Skin epidermis (tissue), 12 donors: ENCODE measurements at regions not wholly inside any gene's neighbourhood (a gene's known extent, or its start where the extent isn't known, plus 50 kb on each side); places are given as distances from the start of the nearest gene placed in this dataset.
"Not testable (repeated sequence)": the region's sequence is repeated elsewhere in the genome, so short reads cannot be mapped to it uniquely, and the experiment has no call there.

Source experiments
- H3K27ac ChIP-seq, 21 experiments: fragments of 200-600 bp; sonication (generic) in 11 of 21; one replicate each; pipeline ENCODE4 v1.5.0; 2020; ENCODE audit warnings: mild to moderate bottlenecking in 3 of 21, inconsistent platforms in 2 of 21, moderate library complexity in 2 of 21
- H3K4me3 ChIP-seq, 7 experiments: fragments of 200-600 bp; sonication (generic) in 2 of 7; one replicate each; pipeline ENCODE4 v1.5.0; 2020; ENCODE audit warnings: inconsistent platforms in 2 of 7, mild to moderate bottlenecking in 2 of 7, moderate library complexity in 1 of 7

DNA sequence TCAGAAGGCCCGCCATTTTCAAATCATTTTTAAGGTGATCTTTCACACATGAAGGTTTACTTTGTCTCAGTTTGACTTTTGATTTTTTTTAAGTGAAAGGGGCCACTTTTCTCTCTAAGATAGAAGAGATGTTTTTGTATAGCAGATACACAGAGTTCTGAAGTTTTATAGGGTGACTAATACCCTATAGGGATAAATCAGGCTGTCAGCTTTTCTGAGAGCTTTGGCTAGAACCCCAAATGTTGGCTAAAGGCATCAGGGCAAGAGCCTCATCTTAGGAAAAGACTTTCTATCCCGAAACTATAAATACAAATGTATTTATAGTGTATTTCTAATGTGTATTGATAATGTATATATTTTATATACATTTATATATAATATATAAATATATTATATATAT, 181.4 kb downstream of the TBX18 start:
- no peak overlapping the region for H3K4me3 ChIP-seq
- no peak overlapping the region for H3K27ac ChIP-seq

- H3K27ac ChIP-seq: no peak overlapping the region
These were observed 182.7 kb downstream of the TBX18 start for GRCh38 chr6:84581494-84582259.

GRCh38 chr6:84579404-84579803, 185.0 kb downstream of the TBX18 start:
- no peak overlapping the region for H3K27ac ChIP-seq
- H3K4me3 ChIP-seq: no peak overlapping the region

More at GRCh38 chr6:84581494-84582259, 182.7 kb downstream of the TBX18 start:
- H3K4me3 ChIP-seq: no peak overlapping the region

DNA sequence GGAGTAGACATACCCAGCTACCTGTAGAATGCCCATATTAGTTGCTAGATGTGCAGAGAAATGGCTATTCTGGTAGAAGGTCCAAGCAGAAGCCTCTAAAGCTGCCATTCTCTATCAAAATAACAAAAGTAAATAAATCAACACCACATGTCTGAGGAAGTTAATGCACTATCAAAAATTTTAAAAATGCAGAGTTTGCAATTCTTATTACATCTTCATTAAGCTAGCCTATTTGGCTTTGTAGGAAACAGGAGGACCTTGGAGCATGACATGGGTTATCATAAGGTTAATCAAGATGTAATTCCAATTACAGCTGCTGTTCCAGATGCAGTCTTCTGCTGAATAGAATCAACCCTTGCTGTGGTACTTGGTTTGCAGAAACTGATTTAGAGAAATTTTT, 188.4 kb downstream of the TBX18 start:
- Histone ChIP-seq H3K27ac (no peak overlapping the region), H3K4me3 (no peak overlapping the region)

GRCh38 chr6:84575264-84575663, 189.1 kb downstream of the TBX18 start:
- no peak overlapping the region for H3K27ac ChIP-seq

DNA sequence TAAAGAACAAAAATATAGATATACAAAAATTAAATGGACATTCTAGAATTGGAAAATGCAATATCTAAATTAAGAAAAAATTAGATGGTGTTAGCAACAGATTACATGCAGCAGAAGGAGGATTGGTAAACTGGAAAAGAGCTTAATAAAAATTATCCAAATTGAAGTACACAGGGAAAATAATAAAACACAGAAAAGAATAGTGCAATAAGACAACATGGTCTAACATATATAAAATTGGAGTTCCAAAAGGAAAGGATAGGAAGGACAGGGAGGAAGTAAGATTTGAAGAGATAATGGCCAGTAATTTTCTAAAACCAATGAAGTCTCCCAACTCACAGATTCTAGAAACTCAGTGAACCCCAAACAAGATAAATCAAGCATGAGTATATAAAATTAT, 194.5 kb downstream of the TBX18 start:
- no peak overlapping the region for H3K4me3 ChIP-seq
- H3K27ac ChIP-seq: no peak overlapping the region

More at GRCh38 chr6:84575264-84575663, 189.1 kb downstream of the TBX18 start:
- no peak overlapping the region for H3K4me3 ChIP-seq

DNA sequence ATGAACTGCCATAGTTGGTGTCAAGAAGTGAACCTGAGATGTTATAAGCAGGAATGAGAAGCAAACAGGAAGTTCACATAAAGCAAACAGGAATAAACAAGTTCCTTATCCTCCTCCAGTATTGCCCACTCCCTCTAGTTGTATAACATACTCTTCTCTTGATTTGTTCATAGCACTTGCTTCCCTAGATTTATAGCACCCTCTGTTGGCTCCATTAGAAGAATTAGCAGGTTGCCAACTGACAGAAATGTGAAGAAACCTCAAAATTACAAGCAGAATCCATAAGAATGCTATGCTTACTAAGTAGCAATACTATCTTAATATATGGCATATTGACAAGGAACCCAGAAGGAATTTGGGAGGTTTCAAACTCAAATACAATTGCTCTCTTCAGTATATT, 195.4 kb downstream of the TBX18 start:
- Histone ChIP-seq H3K4me3 (no peak overlapping the region), H3K27ac (no peak overlapping the region)

- H3K4me3 ChIP-seq, H3K27ac ChIP-seq: not testable (repeated sequence)
These were observed 198.7 kb downstream of the TBX18 start for GRCh38 chr6:84565718-84566117.

DNA sequence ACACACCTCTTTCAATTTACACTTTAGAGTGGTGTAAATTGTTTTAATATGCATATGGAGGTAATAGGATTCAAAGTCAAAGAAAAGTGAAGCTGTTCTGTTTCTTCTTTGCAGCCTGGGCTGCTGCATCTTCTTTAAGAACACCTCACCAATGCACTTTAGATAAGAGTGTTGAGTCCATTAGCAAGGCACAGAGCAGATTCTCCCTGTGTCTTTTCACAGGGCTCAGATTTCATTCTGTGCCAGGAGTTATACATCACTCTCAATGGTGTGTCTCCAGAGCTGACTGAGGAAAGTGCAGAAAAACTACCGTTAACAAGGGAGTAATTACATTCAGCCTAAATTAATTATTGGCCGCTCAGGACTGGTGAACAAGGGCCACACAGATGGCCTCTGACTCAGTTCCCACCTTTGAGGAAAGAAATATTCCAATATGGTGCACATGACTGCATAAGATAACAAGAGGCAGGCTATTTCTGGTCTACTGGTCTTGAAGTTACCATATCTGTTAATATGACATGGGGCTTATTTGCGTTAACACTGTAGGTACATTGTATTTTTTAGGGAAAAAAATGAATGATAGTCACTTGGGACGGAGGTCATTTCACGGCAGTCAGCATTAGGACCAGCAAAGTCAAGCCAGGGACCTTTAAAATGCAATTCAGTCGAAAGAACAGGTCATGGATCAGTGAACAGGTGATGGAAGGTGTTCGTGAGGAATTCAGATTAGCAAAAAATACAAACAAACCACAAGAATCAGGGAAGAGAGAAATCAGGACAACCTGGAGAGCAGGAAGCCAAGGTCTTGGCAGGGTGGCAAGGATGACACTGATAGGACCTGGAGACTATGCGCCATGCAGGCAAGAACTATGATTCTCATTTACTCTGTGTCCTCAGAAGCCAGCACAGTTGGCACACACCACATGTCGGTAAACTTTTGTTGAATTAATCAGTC, 203.7 kb downstream of the TBX18 start:
- no peak overlapping the region for H3K4me3 ChIP-seq
- no peak overlapping the region for H3K27ac ChIP-seq

DNA sequence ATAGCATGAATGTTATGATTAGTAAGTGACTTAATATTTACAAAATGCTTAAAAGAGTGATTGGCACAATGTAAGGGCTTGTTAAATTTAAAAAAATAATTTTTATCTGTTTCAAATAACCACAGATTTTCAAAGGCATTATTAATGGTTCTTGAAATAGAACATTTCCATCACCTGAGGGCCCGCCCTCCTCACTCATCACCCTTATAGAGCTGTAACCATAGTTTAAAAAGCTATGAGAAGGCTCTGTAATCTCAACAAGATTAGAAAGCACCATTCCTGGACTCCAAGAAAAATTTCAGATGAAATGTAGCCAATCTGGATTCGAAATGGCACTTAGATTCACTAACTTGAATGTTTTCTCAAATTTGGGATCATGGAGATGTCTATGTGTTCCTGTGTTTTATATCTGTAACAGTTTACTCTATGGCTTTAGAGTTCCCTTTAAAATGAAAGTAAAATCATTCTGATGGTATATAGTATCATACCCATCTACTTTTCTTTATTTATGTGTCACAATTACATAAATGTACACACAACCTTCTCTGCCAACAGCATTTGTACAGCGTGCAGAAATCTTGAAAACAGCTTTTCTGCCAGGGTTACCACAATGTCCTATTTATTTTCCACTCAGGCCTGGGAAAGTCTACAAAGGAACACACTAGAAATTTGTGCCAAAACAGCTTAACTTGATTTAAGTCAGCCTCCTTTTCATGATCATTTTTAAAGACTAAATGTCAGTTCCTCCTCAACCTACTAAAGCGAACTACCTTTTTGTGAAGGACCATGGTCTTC, 207.7 kb downstream of the TBX18 start:
- Histone ChIP-seq H3K4me3 (no peak overlapping the region), H3K27ac (no peak overlapping the region)

DNA sequence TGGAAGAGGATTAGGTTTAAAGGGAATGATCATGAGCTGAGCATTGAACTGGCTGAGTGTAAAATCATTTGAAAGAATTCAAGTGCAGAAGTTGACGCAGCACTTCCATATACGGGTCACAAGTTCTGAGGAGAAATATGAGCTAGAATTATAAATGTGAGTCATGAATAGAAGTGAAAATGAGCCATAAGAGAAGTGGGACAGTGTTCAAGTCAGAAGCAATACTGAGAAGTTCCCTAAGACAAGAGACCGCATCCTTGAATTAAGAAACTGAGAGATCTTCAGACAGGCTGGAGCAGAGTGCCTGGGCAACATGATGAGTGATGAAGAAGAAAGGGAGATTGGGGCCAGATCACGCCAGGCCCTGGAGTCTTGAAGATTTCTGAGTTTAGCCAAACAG, 209.7 kb downstream of the TBX18 start:
- H3K4me3 ChIP-seq: no peak overlapping the region
- no peak overlapping the region for H3K27ac ChIP-seq

DNA sequence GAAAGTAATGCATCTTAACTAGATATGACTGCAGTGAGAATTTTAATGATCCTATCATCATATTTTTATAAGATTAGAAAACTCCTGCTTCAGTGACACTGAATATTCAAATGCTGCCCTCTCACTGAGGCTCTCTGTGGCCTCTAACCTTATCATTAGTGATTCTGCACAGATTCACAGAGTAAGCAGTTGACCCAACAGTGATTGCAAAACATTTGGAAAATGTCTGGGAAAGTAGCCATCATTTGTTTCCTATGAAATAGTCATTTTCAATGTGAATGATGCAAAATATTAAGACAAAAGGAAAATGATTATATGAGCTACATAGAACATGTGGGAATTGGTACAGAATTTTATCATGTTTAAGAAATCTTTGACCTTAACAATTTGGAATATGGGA, 210.3 kb downstream of the TBX18 start:
- no peak overlapping the region for H3K4me3 ChIP-seq
- no peak overlapping the region for H3K27ac ChIP-seq

- Histone ChIP-seq H3K4me3 (no peak overlapping the region), H3K27ac (no peak overlapping the region)
These were observed 210.9 kb downstream of the TBX18 start for GRCh38 chr6:84553527-84553926.

DNA sequence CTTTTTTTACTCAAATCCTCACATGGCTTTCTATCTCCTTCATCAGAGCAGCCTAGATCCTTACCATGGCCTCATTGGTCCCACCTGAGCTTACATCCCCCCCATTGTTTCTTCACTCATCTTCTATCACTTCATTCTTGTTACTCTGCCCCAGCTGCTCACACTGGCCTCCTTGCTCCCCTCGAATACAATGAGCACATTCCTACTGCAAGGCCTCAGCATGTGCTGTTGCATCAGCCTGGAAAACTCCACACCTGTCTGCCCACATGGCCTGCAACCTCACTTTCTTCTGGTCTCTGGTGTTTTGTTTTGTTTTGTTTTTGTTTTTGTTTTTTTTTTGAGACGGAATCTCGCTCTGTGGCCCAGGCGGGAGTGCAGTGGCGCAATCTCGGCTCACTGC, 212.6 kb downstream of the TBX18 start:
- no peak overlapping the region for H3K27ac ChIP-seq
- H3K4me3 ChIP-seq: no peak overlapping the region

DNA sequence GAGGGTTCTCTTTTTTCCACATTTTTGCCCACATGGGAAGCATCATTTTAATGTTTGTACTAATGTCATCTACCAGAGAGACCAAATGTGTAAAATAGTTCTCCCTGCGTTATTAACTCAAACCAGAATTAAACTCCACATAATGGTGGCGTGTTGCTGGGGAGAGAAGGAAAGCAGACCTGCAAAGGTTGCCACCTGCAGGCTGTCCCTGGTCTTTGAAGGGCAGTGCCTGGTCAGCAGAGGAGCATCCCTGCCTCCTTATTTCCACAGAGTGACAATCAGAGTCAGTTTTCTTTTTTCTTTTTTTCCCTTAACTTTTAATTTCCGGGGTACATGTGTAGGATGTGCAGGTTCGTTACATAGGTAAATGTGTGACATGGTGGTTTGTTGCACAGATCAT, 214.5 kb downstream of the TBX18 start:
- H3K27ac ChIP-seq: no peak overlapping the region
- H3K4me3 ChIP-seq: no peak overlapping the region

DNA sequence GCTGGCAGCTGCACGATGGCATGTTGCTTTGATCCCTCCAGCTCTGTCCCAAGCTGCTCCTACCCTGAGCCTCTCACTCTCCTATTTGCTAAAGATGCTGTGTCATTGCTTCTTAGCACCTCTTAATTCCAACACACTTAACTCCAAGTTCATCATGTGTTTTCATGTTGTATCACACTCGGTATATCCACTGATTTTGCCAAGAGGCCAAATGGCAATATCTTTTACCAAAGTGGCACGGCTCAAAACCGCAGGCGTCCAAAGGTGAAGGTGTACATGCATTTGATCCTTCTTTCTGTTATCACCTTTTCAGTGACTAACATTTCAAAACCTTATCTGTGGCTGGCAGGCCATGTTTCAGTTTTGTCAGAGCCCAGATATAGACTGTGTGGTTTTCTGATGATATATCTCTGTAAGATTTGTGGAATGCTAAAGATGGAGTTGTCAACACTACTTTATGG, 217.0 kb downstream of the TBX18 start:
- Histone ChIP-seq H3K4me3 (no peak overlapping the region), H3K27ac (no peak overlapping the region)

- Histone ChIP-seq H3K4me3 (no peak overlapping the region), H3K27ac (no peak overlapping the region)
These were observed 217.9 kb downstream of the TBX18 start for GRCh38 chr6:84546427-84546914.

DNA sequence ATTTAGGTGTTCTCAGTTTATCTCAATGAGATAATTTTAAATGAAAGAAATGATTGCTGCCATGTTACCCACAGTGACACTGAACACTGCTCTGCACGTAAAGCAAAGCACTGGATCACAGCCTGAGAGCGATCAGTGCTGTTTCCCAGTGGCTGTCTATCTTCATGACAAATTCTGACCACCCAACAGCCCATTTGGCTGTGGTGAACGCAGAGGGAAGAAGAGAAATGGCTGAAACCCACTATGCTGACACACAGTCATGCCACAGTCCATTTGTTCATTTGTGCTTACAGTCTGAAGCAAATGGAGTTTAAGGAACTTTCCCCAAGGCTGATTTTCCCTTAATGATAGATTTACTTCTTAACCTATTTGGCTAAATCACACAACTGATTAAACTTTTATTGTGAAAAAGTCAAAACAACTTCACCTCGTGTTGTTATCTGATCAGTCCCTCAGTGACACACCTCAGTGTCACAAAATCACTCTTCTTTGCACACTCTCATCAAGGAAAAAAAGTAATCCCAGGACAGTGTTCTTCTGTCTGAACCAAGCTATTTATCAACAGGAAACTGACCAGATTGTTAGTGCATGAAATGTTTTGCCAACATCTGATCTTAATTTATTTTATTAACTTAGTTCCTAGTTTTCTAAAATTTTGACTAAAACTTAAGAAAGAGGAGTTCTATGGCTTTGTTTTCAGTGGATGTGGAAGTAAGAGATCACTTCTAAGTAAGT, 225.1 kb downstream of the TBX18 start:
- peak overlapping the region in 3 of 21 experiments; percentile 12 to 31 (median 16) for H3K27ac ChIP-seq
- no peak overlapping the region for H3K4me3 ChIP-seq
